GM21390 (cell line): ENCODE measurements at regions not wholly inside any gene's neighbourhood (a gene's known extent, or its start where the extent isn't known, plus 50 kb on each side); places are given as distances from the start of the nearest gene placed in this dataset.
"Not testable (repeated sequence)": the region's sequence is repeated elsewhere in the genome, so short reads cannot be mapped to it uniquely, and the experiment has no call there.

ENCODE experiments used
- ATAC-seq: cut with Tn5 transposase; IDR thresholded peaks from one replicate; pipeline ENCODE4 v1.9.1; 2021; ENCODE audit not compliant: unreplicated experiment

- ATAC-seq = no peak
Observed at GRCh38 chr9:30301271-30301963, 2083.0 kb upstream of the ACO1 start.

- no peak for ATAC-seq
Observed at GRCh38 chr9:30310711-30311110, 2073.7 kb upstream of the ACO1 start.

GRCh38 chr9:30329431-30329830 lies 2055.0 kb upstream of the ACO1 start:
- ATAC-seq = no peak

- no peak for ATAC-seq
Observed at GRCh38 chr9:30348904-30349303, 2035.5 kb upstream of the ACO1 start.

GRCh38 chr9:30349526-30350513 lies 2034.6 kb upstream of the ACO1 start:
- no peak for ATAC-seq

- no peak for ATAC-seq
Observed at GRCh38 chr9:30356221-30356620, 2028.2 kb upstream of the ACO1 start.

GRCh38 chr9:30362373-30362772 lies 2022.1 kb upstream of the ACO1 start:
- no peak for ATAC-seq

GRCh38 chr9:30366140-30366539 lies 2018.3 kb upstream of the ACO1 start:
- ATAC-seq = not testable (repeated sequence)

GRCh38 chr9:30382271-30382670 lies 2002.2 kb upstream of the ACO1 start:
- no peak for ATAC-seq

GRCh38 chr9:30410273-30410672 lies 1974.2 kb upstream of the ACO1 start:
- no peak for ATAC-seq

- no peak for ATAC-seq
Observed at GRCh38 chr9:30411571-30411970, 1972.9 kb upstream of the ACO1 start.

- ATAC-seq = no peak
Observed at GRCh38 chr9:30459156-30459555, 1925.3 kb upstream of the ACO1 start.

GRCh38 chr9:30476826-30477225 lies 1907.6 kb upstream of the ACO1 start:
- no peak for ATAC-seq

- no peak for ATAC-seq
Observed at GRCh38 chr9:30478684-30479083, 1905.8 kb upstream of the ACO1 start.

GRCh38 chr9:30482499-30482898 lies 1901.9 kb upstream of the ACO1 start:
- ATAC-seq = no peak

GRCh38 chr9:30484690-30485089 lies 1899.8 kb upstream of the ACO1 start:
- ATAC-seq = no peak

GRCh38 chr9:30504502-30504905 lies 1879.9 kb upstream of the ACO1 start:
- no peak for ATAC-seq

- no peak for ATAC-seq
Observed at GRCh38 chr9:30505311-30505710, 1879.1 kb upstream of the ACO1 start.

- ATAC-seq = no peak
Observed at GRCh38 chr9:30506749-30507148, 1877.7 kb upstream of the ACO1 start.

- no peak for ATAC-seq
Observed at GRCh38 chr9:30507166-30507565, 1877.3 kb upstream of the ACO1 start.

- no peak for ATAC-seq
Observed at GRCh38 chr9:30511666-30512065, 1872.8 kb upstream of the ACO1 start.

- no peak for ATAC-seq
Observed at GRCh38 chr9:30519166-30519565, 1865.3 kb upstream of the ACO1 start.
